Testis (tissue), 2 donors: ENCODE measurements at regions not wholly inside any gene's neighbourhood (a gene's known extent, or its start where the extent isn't known, plus 50 kb on each side); places are given as distances from the start of the nearest gene placed in this dataset.
"Not testable (repeated sequence)": the region's sequence is repeated elsewhere in the genome, so short reads cannot be mapped to it uniquely, and the experiment has no call there.

ENCODE experiments used
- POLR2A ChIP-seq: fragments of 450-650 bp; IDR thresholded peaks from one replicate; pipeline ENCODE4 v1.6.1; 2017; ENCODE audit warnings: antibody characterized with exemption, mild to moderate bottlenecking, moderate library complexity
- TF ChIP-seq, protein P1 (sequence below), 3 experiments: fragments of 450-650 bp in 2 of 3; fragments of 200-600 bp in 1 of 3; sonication (generic) in 1 of 3; IDR thresholded peaks; one replicate each; pipeline ENCODE4 v1.5.1; 2016 to 2019; ENCODE audit warnings: antibody characterized with exemption in 3 of 3, mild to moderate bottlenecking in 2 of 3, moderate library complexity in 1 of 3

DNA sequence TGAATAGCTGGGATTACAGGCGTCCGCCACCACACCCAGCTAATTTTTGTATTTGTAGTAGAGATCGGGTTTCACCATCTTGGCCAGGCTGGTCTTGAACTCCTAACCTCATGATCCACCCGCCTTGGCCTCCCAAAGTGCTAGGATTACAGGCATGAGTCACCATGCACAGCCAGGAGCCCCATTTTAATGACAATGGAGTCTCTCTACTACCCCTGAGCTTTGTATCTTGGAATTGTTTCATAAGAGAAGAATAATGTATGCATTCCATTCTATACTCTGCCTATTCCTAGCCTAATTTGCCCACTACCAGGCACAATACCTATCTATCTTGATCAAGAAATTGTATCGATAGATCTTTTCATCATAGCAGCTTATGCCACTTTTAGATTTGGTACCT, 574.1 kb downstream of the HTR1A start:
- TF ChIP-seq, protein P1, sequence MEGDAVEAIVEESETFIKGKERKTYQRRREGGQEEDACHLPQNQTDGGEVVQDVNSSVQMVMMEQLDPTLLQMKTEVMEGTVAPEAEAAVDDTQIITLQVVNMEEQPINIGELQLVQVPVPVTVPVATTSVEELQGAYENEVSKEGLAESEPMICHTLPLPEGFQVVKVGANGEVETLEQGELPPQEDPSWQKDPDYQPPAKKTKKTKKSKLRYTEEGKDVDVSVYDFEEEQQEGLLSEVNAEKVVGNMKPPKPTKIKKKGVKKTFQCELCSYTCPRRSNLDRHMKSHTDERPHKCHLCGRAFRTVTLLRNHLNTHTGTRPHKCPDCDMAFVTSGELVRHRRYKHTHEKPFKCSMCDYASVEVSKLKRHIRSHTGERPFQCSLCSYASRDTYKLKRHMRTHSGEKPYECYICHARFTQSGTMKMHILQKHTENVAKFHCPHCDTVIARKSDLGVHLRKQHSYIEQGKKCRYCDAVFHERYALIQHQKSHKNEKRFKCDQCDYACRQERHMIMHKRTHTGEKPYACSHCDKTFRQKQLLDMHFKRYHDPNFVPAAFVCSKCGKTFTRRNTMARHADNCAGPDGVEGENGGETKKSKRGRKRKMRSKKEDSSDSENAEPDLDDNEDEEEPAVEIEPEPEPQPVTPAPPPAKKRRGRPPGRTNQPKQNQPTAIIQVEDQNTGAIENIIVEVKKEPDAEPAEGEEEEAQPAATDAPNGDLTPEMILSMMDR (IDR thresholded peaks at IDR 0.05): not testable (repeated sequence)
- TF ChIP-seq POLR2A: not testable (repeated sequence)
